Fibroblast of skin of abdomen (primary cell): ENCODE measurements at regions not wholly inside any gene's neighbourhood (a gene's known extent, or its start where the extent isn't known, plus 50 kb on each side); places are given as distances from the start of the nearest gene placed in this dataset.
A peak's percentile ranks its signal among the peaks of the same experiment; 100 is the strongest.

Experiments used
- DNase-seq: peaks from one replicate; pipeline ENCODE4 v3.0.0-alpha.2; 2013

DNA sequence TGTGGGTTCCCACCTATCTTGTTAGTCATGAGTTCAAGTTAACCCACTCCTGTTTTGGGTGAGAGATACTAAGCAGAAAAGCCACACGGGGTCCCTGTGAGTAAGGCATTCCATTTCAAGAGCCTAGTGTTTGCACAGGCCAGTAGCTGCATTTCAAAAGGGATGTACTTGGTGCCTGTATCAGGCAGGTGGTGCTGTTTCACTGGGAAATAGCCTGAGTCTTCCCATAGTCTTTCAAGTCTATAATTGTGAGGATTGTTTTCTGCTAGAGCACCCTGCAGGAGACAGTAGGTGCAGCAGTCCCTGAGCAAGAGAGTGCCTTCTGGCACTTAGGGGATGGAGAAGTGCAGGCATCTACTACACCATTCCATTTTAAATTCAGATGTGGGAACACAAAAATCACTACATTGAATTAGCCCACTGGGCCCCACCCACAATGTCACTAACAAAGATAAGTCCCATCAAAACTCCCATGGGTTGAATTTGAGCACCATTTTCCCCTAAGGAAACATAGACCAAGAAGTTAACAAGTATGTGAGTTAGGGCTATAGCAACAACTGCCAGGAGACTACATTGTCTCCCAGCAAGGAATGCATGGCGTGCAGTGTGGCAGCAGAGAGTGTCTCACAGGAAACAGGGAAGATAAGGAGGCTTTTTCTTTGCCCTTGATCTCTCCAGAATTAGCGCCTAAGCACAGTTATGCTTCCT is 263.2 kb downstream of the COX7C start:
- DNase-seq, result peak; percentile 86

DNA sequence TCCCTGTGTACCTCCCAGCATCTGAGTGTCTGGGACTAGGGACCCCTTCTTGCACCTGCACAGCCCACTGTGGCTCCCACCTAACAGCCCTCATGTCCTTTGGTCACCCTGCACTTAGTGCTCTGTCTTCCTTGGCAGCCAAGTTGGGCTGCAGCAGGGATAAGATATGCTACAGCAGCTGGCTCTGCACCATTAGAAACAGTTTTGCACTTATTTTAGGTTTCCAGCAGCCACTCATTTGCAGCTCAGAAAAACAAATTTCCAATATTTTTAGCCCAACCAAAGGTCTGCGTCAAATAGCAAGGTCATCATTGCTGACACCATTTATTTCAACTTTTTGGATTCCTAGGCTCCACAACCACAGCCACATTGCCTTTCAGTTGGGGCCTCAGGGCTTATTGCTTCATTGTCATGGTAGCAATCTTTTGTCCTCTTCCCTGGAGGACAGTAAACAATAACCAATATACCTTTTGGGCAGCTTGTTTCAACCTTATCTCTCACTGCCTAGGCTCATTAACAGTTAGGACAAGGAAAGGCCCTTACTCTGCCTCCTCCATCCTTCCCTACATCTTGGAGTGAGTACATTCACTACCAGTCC is 263.9 kb downstream of the COX7C start:
- no peak for DNase-seq

DNA sequence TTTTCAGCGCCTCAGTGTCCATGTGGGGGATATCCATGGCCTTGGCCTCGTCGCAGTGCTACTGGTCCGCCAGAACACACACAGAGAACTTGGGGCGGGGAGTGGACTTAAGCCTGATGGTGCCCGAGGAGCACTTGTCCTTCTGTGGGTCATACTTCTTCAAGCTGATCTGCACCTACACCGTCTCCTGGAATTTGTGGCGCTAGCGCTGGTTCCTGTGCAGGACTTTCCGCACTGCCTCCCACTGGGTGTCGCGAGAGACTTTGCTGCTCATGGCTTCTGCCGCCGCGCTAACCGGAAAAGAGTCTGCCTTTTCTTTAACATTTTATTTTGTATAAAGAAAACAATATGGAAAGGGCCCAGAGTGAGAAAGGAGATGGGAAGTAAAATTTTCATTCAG is 266.9 kb downstream of the COX7C start:
- no peak for DNase-seq

DNA sequence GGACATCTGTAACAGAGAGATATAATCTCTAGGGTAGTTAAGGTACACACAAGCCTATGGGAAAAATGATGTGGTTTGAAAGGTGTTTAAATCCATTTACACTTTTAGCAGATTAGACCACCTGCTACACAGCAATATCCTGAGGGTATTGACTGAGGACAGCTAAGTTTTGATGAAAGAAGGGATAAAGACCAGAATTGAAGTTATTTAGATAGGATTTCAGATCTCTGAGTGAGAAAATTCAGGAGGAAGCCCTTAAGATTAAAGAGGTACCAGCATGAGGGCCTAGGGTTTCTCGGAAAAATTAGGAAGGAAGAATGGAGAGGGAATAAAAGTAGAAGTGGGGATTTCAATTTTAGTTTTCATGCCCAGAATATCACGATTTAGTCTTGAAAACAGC is 267.3 kb downstream of the COX7C start:
- DNase-seq, result no peak

DNA sequence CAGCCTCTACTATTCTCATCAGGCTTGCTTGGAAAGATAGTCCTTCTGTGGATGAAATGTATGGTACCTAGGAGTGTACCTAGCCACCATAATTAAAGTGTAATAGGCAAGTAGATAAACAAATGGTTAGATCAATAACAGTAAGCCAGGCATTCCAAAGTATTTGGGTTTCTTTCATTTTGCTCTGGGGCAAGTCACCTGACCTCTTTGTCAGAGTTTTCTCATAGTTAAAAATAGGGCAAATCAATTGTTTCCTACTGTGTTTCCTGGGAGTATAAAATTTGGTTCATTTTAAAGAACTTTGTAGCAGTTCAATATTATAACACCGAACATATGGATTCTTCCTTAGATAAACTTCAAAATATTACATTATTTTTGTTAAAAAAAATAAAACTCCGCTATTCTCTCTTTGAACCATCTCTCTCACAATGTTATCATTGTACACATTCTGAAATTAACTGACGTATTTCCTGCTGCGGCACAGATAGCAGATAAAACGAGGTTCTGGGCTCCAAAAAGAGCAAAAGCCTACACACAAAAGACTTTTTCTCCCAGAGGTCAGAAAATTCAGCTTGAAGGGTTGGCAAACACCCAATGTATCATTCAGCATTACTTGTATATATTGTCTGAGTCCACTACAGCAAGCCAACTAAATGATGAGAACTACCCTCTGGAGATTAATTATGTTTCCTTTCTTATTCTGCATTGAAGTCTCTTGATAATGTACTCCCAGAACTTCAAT is 267.9 kb downstream of the COX7C start:
- no peak for DNase-seq

DNA sequence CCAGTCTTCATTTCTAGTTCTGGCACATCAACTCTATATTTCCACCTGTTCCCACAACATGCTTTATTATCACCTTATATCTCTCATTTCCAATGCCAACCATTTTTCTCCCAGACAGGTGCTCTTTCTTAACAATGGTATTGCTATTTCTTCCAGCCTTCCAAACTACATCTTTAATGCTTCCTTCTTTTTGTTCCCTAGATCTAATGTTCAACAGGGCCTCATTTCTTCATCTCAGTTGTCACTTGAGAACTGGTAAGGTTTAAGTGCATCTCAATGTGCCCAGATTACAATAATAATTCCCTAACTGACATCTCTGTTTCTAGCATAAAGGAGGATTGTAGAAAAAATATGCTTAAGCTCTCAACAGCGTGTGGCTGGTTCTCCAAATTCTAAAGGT is 272.6 kb downstream of the COX7C start:
- no peak for DNase-seq

DNA sequence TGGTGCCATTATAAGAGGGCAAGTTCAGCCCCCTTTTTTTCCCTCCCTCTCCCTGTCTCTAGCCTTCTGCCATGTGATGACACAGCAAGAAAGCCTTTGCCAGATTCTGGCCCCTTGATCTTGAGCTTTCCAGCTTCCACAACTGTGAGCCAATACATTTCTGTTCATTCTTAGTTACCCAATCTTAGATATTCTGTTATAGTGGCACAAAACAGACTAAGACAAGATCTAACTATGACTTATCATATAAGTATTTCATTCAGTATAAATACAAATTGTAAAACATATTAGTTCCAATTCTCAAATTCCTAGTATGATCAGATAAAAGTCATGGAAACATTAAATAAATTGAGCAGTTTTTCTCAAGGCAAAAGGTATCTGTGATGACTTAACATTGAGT is 276.3 kb downstream of the COX7C start:
- DNase-seq, result peak; percentile 14

DNA sequence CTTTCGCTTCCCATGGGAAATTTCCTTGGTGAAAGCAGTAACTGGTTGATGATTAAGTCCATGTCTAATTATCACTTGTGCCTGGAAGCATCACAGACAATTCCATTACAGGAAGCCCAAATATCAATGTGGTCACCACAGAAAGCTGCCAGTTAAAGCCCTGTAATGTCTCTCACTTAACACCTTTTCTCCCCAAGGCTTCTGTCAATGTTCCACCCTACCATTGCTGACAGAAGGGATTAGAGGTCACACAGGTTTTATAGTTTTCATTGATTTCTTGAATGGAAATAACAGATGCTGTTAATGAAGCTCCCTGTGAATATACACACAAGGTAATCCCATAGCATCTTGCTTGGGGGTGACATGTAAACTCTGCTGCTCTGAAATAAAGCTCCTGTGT is 279.2 kb downstream of the COX7C start:
- DNase-seq, result no peak

DNA sequence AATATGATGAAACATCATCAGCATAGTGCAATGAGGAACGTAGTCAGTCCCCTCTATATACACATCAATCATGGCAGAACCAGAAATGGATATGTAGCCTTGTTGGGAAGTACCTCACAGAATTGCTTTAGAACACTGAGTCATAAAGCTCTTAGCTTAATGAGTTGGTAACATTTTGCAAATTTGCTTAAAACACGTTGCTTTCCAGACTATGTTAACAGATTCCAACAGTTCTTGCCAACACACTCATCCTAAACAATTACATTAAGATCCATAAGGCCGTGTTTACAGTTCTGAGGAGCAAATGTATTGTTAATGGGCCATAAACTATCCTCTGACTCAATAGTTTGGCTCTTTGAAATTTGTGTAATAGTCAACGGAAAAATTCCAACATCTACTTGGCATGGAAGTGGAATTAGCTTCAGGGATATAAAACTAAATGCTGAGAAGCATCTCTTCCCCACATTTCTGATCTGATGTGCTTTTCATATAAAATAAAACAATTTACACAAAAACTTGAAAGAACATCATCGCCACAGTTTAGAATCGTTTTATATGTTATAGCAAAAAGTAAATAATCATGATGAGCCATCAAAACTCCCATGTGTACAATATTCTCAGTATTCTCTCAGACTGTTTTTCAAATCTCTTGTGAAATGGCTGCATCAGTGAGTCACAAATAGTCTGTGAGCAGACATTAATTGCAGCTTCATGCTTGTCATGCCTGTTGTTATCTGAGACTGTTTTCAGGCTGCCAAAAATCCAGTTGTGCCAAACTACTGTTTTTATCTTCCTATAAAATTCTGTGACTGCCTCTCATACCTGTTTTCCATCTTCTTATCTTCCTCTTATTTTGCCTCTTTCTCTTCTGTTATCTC is 291.9 kb downstream of the COX7C start:
- peak; percentile 95 for DNase-seq

DNA sequence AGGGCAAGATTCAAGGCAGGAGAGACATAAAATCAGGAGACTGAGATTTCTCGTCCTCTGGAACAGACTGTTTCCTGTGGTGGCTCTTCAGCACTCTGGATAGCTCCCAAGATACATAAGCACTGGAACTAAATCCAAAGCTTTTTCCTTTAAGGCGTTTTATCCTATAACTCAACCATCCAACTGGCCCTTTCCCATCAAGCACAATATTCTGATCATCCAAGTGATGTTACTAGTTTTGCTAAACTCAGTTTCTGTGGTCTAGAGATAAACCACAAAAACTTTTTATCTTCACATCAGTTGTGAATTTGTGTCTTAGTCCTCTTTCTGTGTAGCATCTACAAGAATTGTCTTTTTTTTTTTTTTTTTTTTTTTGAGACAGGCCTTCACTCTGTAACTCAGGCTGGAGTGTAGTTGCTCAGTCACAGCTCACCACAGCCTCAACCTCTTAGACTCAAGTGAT is 299.4 kb downstream of the COX7C start:
- DNase-seq, result peak; percentile 54

DNA sequence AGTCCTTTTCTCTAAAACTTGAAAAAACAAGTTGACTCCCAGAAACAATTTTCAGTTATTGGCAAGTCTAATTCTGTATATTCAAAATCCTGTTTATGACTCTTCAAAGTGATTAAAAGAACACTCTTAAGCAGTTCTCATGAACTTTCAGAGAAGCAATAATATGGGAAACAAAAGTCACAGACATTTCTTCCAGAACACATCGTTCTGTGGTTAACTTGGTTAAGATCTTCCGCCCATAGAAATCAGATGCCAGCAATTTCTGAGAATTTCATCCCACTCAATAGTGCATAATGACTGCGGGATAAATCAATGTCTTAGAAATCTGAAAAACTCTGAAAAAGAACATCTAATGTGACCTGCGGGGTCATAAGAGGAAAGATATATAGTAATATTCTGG is 300.5 kb downstream of the COX7C start:
- no peak for DNase-seq

DNA sequence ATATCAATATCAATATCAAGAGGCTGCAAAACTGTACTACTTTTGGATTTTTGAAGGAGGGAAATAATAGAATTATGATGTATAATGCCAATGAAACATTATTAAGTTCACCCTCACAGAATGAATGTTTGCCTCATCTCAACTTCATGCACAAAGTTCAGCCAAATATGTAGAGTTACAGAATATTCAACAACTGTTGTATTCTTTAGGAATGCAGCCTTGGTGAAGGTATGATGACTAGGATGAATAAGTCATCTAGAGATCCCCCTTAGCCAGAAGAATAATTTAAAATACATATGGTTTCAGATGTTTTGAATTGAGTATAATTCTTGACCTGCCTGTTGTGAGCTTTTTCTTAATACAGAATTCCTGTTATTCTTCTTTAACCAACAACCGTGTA is 308.3 kb downstream of the COX7C start:
- DNase-seq, result no peak

DNA sequence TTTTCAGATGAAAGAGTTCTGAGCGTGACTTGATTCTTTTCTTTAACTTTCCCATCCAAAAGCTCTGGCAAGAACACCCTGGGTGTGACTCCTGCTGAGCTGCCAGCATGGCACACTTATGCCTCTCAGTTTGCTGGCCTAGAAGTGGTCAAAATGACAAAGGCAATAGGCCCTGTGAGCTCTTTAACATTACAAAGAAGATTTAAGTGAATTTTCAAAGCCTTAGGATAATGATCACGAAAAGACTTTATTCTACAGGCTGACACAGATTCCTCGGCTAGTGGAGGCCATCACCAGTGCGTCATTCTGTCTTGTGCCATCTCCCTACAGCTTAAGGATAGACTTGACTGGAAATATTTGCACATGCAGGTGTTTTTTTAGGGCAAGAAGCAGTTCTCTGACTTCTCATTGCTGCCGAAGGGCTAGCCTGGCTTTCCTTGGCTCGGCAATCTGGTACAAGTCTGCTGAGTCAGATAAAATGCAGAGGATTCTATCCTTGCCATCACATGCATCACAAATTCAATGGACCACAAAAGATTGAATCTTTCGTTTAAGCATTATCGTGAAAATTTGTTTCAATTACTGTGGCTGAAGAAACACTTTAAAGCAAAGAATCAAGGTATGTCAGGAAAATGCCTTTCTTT is 311.5 kb downstream of the COX7C start:
- DNase-seq, result no peak

DNA sequence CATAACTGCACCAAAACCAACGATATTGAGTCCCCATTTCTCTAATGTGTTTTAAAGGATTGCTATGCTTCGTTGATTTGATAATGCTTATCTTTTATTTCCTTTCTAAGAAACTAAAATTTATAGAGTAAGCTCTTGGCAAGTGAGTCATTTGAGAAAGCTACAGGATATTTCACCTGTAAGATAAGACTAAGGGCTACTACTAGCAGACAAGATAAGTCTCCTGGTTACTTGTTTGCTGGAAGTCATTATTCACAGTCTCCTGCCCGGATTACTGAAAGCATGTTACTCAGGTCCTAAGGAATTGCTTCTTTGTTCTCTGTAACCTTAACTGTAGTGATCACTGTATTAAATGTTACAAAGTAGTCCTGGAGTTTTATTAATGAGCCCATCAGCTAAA is 315.9 kb upstream of the RASA1 start:
- no peak for DNase-seq

DNA sequence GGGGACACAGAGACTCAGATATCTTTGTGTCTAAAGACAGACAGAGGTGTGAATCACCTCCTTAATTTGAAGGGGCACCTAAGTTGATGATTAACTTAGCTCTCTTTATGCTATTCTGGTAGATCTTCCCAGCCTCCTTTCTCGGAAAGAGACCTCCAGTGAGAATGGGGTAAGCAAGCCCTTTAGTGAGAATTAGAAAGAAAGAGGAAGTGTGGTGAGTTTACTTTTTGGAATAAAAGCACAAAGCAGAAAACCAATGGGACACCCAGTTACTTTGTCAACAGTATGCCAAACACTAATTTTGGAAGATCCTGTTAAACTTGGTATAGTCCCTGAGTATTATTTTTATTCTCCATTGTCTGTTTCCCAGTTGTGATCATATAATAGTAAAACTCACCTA is 302.8 kb upstream of the RASA1 start:
- no peak for DNase-seq

DNA sequence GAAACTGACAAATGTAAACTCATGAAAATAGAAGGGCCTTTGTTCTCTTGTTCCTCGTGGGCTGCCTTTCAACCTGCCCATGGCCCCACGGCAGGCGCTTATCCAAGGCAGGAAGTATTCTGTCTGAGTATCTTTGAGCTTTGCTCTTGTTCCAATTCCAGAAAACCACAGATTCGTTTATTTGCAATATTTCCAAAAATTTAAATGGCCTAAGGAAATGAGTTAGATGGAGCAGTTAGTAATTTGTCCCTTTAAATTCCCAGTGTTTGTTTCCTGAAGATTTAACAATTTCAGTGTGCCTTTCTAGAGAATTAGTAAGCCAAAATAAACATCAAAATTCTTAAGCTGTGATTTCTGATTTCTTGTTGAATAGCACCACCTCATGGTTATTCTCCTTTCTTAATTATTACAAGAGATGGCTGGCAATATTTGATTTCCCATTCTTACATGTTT is 299.4 kb upstream of the RASA1 start:
- peak; percentile 55 for DNase-seq

DNA sequence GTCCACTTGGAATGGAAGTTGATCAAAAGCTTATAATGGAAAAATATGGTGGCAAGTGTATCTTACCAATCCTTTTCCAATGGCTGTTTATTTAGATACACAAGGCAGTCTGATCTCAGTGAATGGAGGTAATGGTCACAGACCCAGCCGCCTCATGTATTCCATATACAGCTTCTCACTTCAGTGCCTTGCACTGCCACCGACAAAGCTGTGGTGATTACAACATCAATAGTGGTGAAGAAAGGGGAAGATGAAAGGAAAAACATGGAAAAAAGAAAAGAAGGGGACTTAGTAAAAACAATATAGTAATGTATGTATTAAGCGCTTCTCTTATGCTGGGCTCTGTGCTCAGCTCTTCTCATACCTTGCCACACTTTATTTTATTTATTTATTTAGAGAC is 297.3 kb upstream of the RASA1 start:
- DNase-seq, result no peak

DNA sequence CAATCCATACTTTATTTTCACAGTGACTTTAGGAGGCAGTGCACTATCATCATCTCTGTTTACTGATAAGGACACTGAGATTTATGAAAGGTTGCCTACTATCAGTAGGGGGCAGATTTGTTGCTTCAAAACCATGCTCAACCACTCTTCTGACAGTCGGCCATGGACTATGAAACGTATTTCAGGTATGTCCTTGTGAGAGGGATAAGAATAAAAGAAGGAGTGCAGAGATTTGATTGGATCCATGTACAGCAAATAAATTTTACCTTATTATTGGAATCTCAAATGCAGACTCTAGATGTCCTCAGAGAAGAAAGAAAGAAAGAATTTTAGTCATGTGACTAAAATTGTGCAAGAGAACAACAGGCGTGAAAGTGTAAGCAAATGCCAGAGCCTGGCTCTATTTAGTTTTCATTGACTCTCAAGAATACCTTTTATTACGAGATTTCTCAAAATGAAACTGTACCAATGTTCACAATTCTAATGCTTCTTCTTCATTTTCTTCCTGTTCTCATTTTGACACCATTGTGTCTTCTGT is 296.6 kb upstream of the RASA1 start:
- peak; percentile 28 for DNase-seq

DNA sequence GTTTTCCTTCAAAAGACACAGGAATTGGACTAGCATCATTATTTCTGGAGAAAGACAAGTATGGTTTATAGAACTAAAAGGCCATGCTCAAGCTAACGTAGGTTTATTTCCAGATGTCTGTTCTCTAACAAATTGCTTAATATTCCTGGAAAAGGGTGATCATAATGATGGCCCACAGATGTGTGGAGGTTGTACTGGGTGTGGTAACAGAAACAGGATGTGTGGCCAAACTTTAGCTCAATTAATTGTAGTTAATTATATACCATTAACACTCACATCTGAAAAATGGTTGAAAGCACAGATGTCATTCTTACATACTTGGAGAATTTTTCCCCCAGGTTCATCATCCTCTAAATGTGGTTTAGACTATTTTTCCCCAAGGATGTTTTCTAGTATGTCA is 292.7 kb upstream of the RASA1 start:
- peak; percentile 26 for DNase-seq

DNA sequence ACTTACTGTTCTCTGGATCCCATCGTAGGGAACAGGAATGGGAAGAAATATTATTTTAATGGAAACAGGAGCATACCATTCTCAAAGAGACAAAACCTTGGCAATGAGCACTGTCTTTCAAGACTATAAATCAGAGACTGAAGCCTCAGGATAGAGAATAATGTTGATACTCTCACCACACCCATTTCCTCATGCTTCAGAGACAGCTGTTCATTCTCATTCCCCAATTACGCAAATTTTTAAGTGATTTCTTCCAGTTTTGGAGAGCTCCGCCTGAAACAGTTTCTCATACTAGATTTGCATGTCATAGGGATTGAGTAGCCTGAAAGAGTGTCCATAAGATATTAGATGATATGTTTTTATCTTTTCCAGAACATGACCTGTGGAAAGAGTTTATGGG is 290.5 kb upstream of the RASA1 start:
- peak; percentile 10 for DNase-seq

DNA sequence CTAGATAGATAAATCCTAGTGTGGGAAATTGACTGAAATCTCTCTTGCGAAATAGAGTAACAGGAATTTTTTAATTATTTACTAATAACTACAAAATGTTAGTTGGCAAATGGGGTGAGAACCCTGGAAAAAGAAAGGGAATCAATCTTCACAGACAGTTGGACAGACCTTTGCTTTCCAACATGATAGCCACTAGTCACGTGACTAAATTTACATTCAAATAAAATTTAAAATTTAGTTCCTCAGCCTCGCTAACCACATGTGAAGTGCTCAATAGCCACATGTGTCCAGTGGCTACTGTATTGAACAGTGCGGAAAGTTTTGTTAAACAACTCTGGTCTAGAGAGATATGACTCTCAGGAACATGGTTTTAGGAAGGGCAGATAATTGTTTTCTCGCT is 289.9 kb upstream of the RASA1 start:
- no peak for DNase-seq

DNA sequence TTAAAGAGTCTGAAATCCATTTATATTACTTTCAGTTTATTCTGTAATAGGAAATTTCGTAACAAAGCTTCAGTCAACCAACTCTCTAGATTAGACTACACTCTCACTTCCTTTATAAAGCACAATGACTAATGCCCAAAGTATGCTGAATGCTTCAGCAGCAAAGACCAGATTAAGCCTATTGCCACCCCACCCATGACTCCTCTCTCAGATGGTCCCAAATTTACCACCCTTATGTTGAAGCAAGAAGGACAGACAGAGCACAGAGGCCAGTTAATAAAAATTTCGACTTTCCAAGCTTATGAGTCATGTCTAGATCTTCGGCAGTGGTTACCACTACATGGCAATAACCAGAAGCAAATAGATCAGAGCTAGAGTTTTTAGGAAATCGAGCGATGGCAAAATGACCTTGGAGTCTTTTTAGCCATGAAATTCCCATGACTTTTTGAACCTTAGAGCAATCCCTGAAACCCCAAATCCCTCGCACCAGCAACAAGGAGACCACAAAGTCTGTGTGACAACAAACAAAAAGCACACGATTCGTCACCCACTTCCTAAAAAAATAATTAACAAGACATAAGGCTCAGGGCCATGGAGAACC is 287.8 kb upstream of the RASA1 start:
- DNase-seq, result peak; percentile 74
